GM19328 (cell line): ENCODE measurements at regions not wholly inside any gene's neighbourhood (a gene's known extent, or its start where the extent isn't known, plus 50 kb on each side); places are given as distances from the start of the nearest gene placed in this dataset.
"Not testable (repeated sequence)": the region's sequence is repeated elsewhere in the genome, so short reads cannot be mapped to it uniquely, and the experiment has no call there.

Experiments used
- ATAC-seq: cut with Tn5 transposase; IDR thresholded peaks from one replicate; pipeline ENCODE4 v1.9.1; 2021; ENCODE audit warnings: mild to moderate bottlenecking, moderate library complexity; ENCODE audit not compliant: unreplicated experiment

GRCh38 chr2:185245806-185246205 lies 492.8 kb upstream of the FSIP2 start:
- no peak for ATAC-seq

GRCh38 chr2:185246717-185247116 lies 491.9 kb upstream of the FSIP2 start:
- ATAC-seq, result no peak

- ATAC-seq, result no peak
Measured at GRCh38 chr2:185255566-185255965, 483.0 kb upstream of the FSIP2 start.

GRCh38 chr2:185265747-185266146 lies 472.9 kb upstream of the FSIP2 start:
- ATAC-seq, result no peak

GRCh38 chr2:185268651-185269050 lies 470.0 kb upstream of the FSIP2 start:
- ATAC-seq, result no peak

GRCh38 chr2:185274718-185275484 lies 463.7 kb upstream of the FSIP2 start:
- ATAC-seq, result no peak

- ATAC-seq, result not testable (repeated sequence)
Measured at GRCh38 chr2:185275979-185276378, 462.6 kb upstream of the FSIP2 start.

- ATAC-seq, result no peak
Measured at GRCh38 chr2:185278761-185279160, 459.8 kb upstream of the FSIP2 start.

- ATAC-seq, result no peak
Measured at GRCh38 chr2:185279999-185280398, 458.6 kb upstream of the FSIP2 start.

- ATAC-seq, result no peak
Measured at GRCh38 chr2:185284696-185285095, 453.9 kb upstream of the FSIP2 start.

- not testable (repeated sequence) for ATAC-seq
Measured at GRCh38 chr2:185290012-185290411, 448.6 kb upstream of the FSIP2 start.

GRCh38 chr2:185291035-185291647 lies 447.5 kb upstream of the FSIP2 start:
- ATAC-seq, result peak; percentile 95

GRCh38 chr2:185299867-185300266 lies 438.7 kb upstream of the FSIP2 start:
- no peak for ATAC-seq

GRCh38 chr2:185306119-185306518 lies 432.5 kb upstream of the FSIP2 start:
- ATAC-seq, result no peak

GRCh38 chr2:185316383-185316782 lies 422.2 kb upstream of the FSIP2 start:
- peak; percentile 77 for ATAC-seq

- ATAC-seq, result no peak
Measured at GRCh38 chr2:185318271-185318724, 420.3 kb upstream of the FSIP2 start.

- no peak for ATAC-seq
Measured at GRCh38 chr2:185335879-185336278, 402.7 kb upstream of the FSIP2 start.

- no peak for ATAC-seq
Measured at GRCh38 chr2:185337033-185337432, 401.6 kb upstream of the FSIP2 start.

- ATAC-seq, result no peak
Measured at GRCh38 chr2:185338104-185338503, 400.5 kb upstream of the FSIP2 start.

- ATAC-seq, result no peak
Measured at GRCh38 chr2:185347445-185347844, 391.2 kb upstream of the FSIP2 start.

- no peak for ATAC-seq
Measured at GRCh38 chr2:185360776-185361175, 377.8 kb upstream of the FSIP2 start.

GRCh38 chr2:185372188-185372587 lies 366.4 kb upstream of the FSIP2 start:
- no peak for ATAC-seq
